ENCODE measurements at regions not wholly inside any gene's neighbourhood (a gene's known extent, or its start where the extent isn't known, plus 50 kb on each side); places are given as distances from the start of the nearest gene placed in this dataset.
"Not testable (repeated sequence)": the region's sequence is repeated elsewhere in the genome, so short reads cannot be mapped to it uniquely, and the experiment has no call there.

DNA sequence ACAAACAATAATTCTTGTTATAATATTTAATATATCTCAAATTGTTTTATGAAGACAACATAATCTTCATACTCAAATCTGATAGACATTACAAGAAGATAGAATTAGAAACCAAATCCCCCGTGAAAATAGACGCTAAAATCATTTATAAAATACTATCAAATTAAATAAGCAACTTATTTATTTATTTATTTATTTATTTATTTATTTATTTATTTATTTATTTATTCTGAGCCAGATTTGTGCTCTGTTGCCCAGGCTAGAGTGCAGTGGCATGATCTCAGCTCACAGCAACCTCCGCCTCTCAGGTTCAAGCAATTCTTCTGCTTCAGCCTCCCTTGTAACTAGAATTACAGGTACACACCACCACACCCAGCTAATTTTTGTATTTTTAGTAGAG, 294.9 kb upstream of the MAGEC2 start:
- no peak for DNase-seq (ENCODE audit: low read depth)

DNA sequence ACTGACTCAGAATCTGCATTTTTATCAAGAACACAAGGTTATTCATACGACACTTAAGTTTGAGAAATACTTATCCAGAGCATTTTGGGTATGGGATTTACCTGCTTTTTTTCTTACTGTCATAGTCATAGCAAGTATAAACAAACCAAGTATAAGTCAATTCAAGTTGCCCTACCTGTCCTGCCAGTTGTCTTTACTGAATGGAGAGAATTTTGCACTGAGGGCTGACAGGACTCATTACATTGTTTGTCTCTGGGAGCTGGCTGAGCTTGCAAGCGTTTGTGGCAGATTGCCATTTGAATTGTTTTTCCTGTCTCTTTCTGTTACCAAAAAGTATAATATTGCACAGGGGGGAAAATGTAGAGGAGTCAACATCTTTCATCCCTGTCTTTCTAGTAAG, 278.9 kb upstream of the MAGEC2 start:
- no peak for DNase-seq (ENCODE audit: low read depth)

DNA sequence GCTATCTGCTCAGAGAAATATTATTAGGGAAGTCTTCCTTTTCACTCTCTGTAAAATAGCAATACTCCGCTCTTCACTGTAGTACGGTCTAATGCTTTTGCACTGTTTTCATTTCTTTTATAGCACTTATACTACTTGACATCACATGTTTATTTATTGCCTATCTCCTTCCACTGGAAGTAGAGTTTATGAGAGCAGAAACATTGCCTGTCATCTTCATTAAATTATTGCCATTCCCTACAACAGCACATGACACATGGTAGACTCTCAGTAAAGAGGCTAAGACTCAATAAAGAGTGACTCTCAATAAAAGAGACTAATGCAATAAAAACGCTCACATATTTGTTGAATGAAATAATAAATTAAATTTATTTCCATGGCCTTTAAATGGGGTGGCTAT, 241.3 kb upstream of the MAGEC2 start:
- no peak for DNase-seq (ENCODE audit: low read depth)

DNA sequence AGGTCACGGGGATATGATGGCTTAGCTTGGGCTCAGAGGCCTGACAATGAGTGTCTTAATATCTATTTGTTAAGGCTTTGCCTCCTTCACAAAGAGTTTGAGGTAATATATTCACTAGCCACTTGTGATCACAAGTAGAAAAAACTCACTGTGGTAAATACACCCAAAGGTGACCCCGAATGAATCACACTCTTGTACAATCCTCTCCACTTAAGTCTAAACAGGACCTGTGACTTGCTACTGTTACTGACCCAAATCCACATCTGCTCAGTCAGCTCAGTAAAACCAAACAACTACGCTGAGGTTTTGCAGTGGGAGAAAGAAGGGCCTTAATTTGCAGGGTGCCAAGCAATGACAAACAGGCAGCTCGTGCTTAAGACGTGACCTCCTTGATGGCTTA, 223.8 kb upstream of the MAGEC2 start:
- no peak for DNase-seq (ENCODE audit: low read depth)

DNA sequence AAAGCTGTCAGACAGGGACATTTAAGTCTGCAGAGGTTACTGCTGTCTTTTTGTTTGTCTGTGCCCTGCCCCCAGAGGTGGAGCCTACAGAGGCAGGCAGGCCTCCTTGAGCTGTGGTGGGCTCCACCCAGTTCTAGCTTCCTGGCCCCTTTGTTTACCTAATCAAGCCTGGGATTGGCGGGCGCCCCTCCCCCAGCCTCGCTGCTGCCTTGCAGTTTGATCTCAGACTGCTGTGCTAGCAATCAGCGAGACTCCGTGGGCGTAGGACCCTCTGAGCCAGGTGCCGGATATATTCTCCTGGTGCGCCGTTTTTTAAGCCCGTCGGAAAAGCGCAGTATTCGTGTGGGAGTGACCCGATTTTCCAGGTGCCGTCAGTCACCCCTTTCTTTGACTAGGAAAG, 185.9 kb upstream of the MAGEC2 start:
- DNase-seq (ENCODE audit: low read depth) = not testable (repeated sequence)

DNA sequence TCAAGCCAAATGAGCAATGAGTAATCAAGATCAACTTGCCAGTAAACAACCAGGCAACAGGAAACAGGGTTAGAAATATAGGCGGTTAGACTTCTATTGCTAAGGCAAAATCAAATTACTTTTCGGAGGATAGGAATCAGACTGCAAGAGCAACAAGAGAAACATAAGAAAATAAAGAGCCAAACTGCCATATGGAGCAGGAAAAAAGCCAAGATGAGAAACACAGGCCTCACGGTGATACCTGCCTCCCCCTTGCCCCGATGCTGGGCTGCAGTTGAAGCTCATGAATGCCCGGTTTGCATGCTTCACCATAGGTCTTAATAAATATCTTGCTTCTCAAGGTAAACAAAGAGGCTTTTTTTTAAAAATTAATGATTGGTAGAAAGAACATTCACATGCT, 158.4 kb upstream of the MAGEC2 start:
- DNase-seq (ENCODE audit: low read depth) = no peak

DNA sequence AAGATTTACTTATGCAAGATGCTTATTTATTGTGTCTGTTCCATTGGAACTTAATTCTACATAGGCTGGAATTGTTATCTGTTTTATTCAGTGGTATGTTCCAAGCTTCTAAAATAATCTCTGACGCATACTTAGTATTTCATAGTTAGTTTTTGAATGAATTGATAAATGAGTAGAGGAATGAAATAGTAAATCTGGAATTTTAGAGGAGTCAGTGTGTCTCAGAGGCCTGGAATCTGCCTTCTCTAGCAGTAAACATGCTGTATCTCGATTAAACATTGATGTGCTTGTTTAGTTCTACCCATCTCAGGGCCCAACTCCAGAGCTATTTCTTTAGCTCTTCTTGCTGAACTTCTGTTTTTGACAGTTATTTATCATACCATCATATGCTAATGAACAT, 154.2 kb upstream of the MAGEC2 start:
- DNase-seq (ENCODE audit: low read depth) = no peak

DNA sequence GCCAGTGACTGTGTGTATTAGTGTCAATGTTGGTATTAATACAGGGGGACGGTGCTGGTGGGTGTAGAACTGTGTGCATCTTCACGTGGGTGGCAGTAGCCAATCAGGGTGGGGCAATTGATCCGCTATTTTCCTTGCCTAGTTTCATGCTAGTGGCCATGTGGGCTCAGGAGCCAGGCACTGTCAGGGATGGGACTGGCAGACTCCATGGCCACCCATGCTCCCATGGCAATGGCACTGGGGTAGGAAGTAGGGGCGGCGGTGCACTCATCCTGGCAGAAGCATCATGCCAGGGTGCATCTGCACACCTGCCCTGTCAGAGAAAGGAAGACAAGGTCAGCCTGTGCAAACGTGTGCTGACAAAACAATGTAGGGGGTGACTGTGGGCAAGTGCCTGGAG, 122.1 kb upstream of the MAGEC2 start:
- DNase-seq (ENCODE audit: low read depth) = no peak

DNA sequence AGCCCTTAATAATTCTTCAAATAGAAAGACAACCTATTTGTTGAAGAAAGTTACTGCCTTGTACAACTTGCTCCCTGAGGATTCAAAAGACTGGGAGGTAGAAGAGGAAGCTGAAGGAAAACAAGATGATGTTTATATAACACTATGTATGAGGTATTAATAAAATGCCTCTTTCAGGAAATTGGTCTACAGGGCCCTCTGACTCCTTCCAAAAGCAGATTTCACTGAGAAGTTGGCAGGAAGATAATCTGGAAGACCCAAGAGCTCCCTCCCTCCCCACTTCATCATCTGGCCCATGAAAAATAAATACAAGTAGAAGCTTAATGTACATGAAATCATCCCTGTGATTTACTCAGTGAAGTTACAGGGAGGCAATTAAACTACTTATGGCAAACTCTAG, 107.5 kb upstream of the MAGEC2 start:
- DNase-seq (ENCODE audit: low read depth) = no peak

DNA sequence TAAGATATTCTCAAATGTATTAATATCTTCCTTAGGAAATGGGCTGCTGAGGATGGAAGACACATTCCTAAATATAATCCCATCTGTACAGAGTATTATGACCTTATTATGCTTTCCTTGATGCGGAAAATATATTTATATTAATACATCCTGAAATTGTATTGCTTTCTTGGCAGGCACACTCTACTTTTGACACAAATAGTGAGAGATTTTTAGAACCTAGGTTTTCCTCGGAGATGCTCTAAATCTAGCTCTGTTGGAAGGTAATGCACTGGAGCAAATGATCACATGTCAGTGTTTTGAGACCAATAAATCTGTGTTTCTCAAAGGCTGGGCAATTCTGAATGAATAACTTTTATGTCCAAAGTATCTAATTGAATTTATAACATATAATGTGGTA, 94.3 kb upstream of the MAGEC2 start:
- no peak for DNase-seq (ENCODE audit: low read depth)

DNA sequence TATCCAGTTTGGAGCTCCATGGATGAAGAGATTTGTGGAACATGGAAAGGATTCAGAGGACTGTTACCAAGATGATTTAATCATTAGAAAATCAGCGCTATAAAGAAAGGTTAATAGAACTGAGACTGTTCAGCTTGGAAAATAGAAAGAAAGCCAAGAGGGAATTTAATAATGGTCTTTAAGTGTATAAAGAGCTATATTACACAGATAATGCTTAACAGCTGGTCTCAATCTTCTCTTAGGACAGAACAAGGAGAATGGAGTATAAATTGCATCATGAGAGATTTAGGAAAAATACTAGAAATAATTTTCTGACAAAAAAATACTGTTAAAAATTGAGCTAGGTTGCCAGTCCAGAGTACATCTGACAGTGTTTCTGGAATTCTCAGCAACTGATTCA, 91.3 kb upstream of the MAGEC2 start:
- DNase-seq (ENCODE audit: low read depth) = peak; percentile 38

DNA sequence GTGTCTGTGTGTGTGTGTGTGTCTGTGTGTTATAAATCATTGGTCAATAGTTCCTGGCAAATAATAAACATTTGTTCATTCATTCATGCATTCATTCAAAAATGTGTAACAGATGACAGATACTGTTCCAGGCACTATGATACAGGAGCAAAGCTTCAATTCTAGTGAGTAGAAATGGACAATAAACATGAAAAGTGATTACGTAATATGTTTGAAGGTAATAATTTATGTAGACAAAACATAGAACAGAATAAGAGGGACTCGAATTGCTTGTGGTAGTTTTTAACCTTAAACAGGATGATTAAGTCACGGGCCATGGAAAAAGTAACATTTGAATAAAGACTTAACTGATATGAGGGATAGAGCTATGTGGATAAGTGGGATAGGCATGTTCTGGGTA, 90.1 kb upstream of the MAGEC2 start:
- no peak for DNase-seq (ENCODE audit: low read depth)

DNA sequence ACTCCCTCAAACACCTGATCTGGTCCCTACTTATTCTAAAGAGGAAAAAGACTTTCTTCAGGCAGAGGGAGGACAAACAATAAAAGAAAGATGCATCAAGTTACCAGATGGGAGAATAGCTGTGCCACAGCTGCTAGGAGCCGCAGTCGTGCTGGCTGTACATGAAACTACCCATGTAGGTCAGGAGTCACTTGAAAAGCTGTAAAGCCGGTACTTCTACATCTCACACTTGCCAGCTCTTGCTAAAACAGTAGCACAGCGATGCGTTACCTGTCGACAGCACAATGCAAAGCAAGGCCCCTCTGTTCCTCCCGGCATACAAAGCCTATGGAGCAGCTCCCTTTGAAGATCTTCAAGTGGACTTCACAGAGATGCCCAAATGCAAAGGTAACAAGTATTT, 65.1 kb upstream of the MAGEC2 start:
- not testable (repeated sequence) for DNase-seq (ENCODE audit: low read depth)

DNA sequence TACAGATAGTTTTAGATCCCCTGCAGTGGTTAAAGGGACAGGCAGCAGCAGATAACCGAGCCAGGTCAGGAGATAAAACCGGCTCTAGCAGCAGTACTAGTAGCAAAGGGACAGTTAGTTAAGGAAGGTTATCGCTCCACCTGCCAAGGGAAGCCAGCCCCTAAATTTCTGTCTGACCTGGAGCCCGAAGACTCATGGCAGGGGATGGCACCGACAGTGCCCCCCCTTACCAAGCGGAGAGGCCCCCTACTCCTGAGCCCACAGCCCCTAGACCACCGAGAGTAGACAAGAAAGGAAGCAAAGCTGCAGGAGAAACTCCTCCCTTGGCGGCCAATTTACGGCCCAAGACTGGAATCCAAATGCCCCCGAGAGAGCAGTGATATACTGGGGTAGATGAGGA, 61.3 kb upstream of the MAGEC2 start:
- no peak for DNase-seq (ENCODE audit: low read depth)

DNA sequence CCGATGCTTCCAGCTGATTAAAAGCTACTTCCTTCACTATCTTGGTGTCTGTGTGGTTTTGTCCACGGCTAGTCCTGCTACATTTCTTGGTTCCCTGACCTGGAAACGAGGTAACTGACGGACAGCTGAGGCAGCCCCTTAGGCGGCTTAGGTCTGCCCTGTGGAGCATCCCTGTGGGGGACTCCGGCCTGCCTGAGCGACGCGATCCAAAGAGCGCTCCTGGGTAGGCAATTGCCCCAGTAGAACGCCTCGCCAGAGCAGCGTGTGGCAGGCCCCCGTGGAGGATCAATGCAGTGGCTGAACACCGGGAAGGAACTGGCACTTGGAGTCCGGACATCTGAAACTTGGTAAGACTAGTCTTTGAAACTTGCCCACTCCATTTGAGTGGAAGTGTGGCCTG, 60.5 kb upstream of the MAGEC2 start:
- not testable (repeated sequence) for DNase-seq (ENCODE audit: low read depth)

DNA sequence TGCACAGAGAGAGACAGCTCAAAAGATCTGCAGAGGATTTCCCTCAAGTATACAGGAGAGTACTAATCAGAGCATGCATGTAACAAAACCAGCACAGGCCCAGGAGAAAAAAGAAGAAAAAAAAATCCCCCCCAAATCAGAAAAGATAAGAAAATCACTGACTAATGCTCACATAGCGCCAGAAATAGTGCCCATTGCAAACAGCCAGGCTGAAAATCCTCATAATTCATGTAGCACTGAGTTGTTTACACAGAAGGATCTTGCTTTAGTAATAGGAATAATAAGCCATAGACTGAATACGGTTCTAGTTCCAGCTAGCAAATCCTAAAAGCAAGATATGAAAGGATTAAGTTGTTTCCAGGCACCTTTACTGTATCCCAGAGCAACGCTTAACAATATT, 51.8 kb upstream of the MAGEC2 start:
- no peak for DNase-seq (ENCODE audit: low read depth)
